Keratinocyte (primary cell): ENCODE measurements at regions not wholly inside any gene's neighbourhood (a gene's known extent, or its start where the extent isn't known, plus 50 kb on each side); places are given as distances from the start of the nearest gene placed in this dataset.

Experiments used
- CTCF ChIP-seq, 3 experiments: IDR thresholded peaks in 1 of 3; conservative IDR thresholded peaks in 1 of 3; optimal IDR thresholded peaks in 1 of 3; 2 replicates in 2 of 3; 3 replicates in 1 of 3; pipeline versions ENCODE3 to v1.5.1; 2011; ENCODE audit warnings: low read length in 3 of 3, mild to moderate bottlenecking in 3 of 3, moderate library complexity in 2 of 3, control low read depth in 1 of 3, inconsistent platforms in 1 of 3; ENCODE audit not compliant: insufficient read depth in 2 of 3; ENCODE audit errors: extremely low read depth in 1 of 3
- EZH2 ChIP-seq: IDR thresholded peaks from one replicate; pipeline ENCODE4 v1.6.1; 2012; ENCODE audit warnings: inconsistent platforms, mild to moderate bottlenecking, low read length, moderate library complexity

- TF ChIP-seq CTCF (optimal IDR thresholded peaks at IDR 0.05 in 1 of 3, IDR thresholded peaks at IDR 0.05 in 1 of 3, conservative IDR thresholded peaks at IDR 0.05 in 1 of 3; ENCODE audit: extremely low read depth in 1 of 3, insufficient read depth in 2 of 3, low read length in 3 of 3) (no peak), EZH2 (no peak)
These were observed 70.9 kb upstream of the S1PR1 start for GRCh38 chr1:101165954-101166353.
